GM18861 (cell line): ENCODE measurements at regions not wholly inside any gene's neighbourhood (a gene's known extent, or its start where the extent isn't known, plus 50 kb on each side); places are given as distances from the start of the nearest gene placed in this dataset.
"Not testable (repeated sequence)": the region's sequence is repeated elsewhere in the genome, so short reads cannot be mapped to it uniquely, and the experiment has no call there.

Experiments
- ATAC-seq: cut with Tn5 transposase; IDR thresholded peaks from one replicate; pipeline ENCODE4 v1.9.1; 2021; ENCODE audit not compliant: unreplicated experiment

- ATAC-seq: not testable (repeated sequence)
These were observed 52.5 kb upstream of the CCDC71L start for GRCh38 chr7:106713452-106713851.

- ATAC-seq: not testable (repeated sequence)
These were observed 53.9 kb upstream of the CCDC71L start for GRCh38 chr7:106714590-106715442.

DNA sequence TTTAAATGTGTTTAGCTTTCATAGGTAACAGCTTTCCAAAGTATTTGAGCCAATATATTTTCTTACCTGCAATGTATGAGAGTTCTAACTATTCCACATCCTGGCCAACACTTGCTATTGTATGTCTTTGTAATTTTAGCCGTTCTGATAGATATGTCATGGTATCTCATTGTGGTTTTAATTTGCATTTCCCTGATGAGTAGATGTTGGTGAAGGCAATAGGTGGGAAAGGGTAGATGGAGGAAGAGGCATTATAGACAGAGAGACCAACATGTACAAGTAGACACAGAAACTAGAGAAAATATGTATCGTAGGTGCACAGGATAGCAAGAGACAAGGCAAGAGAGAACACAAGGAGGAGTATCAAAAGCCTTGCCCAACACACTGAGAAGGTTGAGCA is 54.8 kb upstream of the CCDC71L start:
- ATAC-seq: no peak

DNA sequence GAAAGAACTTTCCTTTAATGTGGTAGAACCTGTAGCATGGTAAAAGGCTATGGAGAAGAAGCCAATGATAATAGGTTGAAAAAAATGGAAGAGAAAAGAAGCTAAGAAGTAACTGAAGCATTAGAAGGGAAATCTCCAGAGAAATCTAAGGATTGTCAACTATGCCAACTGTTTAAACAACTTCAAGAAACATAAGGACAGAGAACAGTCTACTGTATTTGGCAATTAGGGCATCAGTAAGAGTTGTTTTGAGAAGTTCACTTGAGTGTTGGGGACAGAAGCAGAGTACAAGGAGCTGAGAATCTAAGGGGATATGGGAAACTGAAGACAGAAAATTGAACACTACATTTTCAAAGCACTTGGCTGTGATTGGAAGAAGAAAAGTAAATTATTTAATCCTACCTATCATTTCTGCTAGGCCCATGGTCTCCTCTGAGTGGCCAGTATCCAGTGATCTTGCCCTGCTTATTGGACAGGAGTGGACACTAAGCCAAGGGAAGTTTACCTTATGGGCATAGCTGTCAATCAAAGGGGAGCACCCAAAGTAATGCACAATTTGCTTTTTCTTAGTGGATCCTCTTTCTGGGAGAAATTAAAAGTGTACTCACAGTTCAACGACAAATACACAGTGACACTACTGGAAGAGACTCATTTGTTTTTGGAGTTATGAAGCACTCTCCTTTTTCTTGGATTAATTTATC is 56.4 kb upstream of the CCDC71L start:
- no peak for ATAC-seq

DNA sequence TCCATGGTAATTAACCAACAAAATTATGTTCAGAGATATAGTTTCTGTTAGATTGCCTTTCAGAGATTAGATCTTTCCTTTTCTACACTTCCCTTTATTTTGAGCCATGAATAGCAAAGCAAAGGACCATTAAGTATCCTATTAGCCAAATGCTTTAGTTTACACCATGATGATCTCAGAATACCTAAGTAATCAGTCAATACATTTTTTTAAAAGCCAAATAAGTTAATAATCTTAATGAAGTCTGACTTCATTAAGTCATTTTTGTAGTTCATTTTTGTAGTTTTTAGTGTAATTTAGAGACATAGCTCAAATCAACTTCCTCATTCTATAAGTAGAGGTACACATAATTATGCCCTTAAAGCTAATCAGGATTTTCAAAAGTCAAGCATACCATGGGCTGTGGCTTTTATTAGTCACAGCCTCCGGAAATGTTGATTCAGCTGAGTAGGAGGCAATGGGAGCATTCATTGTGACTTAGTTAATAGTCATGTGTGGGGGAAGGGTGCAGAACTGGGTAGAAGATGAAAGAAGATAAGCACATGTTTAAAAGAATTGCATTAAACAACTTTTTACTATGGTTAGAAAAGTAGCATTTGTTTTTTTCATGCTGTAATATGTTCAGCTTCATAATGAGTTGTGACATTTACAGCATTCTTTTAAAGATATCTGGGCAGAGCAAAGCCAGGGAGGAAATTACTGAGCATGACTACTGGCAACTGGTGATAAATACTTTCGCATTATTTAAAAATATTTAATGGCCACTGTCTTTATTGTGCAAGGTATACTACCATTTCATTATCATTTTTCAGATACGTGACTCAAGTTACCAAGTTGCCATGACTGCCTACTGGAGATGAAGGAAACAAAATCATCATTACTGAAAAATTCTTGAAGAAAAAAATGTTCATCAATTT is 57.3 kb upstream of the CCDC71L start:
- peak; percentile 95 for ATAC-seq

DNA sequence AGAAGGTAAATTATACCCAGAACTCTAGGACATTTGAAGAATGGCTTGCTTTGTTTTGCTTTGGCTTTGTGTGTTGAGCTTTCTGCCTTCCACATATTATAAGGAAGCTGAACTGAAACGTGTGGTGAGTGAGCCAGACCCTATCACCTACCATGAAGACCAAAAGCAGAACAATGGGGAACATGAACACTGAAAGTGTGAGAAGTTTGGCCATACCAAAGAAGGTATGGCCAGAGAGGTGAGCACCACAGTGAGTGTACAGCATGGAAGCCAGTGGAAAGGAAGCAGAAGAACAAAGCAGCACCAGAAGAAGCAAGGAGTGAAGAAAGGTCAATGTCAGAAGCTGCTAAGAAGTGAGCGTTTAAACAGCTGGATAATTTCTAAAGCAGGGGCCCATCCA is 59.7 kb upstream of the CCDC71L start:
- no peak for ATAC-seq

- no peak for ATAC-seq
These were observed 61.1 kb upstream of the CCDC71L start for GRCh38 chr7:106721816-106722785.

DNA sequence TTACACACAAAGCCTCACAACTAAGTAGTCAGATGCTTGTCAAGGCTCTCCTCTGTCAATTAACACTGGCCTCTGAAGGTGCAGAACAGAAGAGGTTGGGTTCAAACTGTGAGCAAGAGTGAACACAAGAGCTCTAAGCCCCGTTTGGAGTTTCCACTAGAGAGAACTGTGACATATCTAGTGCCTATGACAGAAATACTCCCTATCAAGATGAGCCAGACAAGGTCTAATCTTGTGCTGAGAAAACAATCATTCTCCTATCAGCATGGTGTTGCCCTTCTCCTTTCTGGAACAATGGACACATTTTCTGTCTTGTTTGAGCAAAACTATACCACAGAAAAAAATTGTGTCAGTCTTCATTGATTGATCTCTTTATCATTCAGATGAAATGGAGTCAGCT is 62.4 kb upstream of the CCDC71L start:
- ATAC-seq: no peak

GRCh38 chr7:106729720-106730385 is 68.9 kb upstream of the CCDC71L start:
- ATAC-seq: no peak

- ATAC-seq: peak; percentile 95
These were observed 70.2 kb upstream of the CCDC71L start for GRCh38 chr7:106731187-106731586.

DNA sequence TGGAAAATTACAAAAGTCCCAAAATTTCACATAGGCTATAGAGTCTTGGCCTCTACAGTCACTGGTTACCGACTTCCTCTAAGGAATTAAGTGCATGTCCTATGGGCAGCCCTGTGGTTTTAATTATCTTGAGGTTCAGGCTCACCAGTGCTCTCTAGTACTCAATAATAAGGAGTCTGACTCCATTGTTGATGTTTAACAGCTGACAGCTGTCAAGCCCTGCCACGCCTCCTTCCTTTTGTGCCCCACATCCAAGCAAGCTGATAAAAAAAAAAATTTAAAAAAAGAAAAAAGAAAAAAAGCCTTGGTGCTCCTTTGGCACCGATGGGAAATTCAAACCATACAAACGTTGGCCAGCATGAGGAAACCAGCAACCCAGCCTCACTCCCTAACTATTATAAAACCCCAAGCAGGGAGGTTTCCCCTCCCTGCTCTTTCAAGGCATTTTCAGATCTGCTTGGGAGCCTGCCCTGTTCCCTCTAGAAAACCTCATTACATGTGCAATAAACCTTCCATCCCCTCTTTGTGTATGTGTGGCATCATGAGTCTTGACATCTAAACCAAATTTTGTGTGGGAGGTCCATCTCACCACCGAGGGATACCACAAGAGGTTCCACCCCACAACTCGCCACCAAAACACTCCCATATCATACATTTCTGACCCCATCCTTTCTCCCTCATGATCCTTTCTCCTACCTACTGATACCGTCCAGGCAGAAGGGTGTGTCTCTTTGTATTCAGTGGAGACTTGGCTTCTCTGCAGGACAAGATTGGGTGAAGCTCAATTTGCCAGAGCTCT is 70.9 kb upstream of the CCDC71L start:
- no peak for ATAC-seq

- no peak for ATAC-seq
These were observed 74.7 kb upstream of the CCDC71L start for GRCh38 chr7:106735637-106736036.

- ATAC-seq: no peak
These were observed 75.2 kb upstream of the CCDC71L start for GRCh38 chr7:106736123-106736507.

DNA sequence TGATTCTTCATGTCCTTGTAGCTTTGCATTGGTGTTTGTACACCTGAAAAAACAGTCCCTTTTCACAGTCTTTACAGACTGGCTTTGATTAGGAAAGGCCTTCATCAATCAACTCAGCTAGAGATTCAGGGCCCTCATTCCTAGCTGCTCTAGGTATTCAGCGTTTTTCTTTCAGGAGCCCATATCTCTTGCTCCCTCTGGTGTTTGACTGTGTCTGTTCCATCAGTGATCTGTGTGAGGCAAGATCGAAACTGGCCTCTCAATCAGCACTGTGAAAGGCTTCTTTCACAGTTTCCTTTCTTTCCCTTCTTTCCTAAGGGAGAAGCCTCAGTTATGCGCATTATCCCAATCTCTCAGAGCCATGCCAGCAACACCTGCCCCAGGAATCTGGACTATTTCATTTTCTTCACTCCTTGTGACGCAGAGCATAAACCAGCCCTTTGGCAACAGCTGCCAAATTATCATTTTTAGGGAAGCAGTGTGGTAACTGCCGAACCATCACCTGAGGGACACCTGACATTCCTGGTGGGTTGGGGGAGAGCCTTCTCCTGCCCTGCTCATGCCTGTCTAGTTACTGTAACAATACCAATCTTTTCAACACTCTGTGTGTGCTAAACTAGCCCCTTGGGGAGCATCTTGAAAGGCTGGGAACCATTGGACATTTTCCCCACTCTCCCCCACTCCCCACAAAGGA is 75.7 kb upstream of the CCDC71L start:
- peak; percentile 90 for ATAC-seq

DNA sequence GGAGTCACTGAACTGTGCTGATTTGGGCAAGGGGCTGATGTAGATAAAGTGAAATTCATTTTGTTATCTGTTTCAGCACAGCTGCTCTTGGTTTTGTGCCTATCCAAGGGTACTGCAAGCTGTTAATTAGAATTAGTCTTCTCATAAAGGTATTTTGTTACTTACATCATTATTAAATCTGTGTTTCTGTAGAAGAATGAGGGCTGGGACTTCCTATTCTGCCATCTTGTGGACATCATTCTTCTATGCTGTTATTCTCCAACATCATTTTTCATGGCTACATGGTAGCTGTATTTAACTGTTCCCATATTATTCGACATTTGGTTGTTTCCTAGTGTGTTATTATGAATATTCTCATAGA is 76.2 kb upstream of the CCDC71L start:
- ATAC-seq: no peak

GRCh38 chr7:106740806-106741205 is 79.8 kb upstream of the CCDC71L start:
- no peak for ATAC-seq

GRCh38 chr7:106744563-106745091 is 83.7 kb upstream of the CCDC71L start:
- ATAC-seq: no peak

GRCh38 chr7:106747301-106747700 is 86.3 kb upstream of the CCDC71L start:
- not testable (repeated sequence) for ATAC-seq
